ENCODE measurements at regions not wholly inside any gene's neighbourhood (a gene's known extent, or its start where the extent isn't known, plus 50 kb on each side); places are given as distances from the start of the nearest gene placed in this dataset.

DNA sequence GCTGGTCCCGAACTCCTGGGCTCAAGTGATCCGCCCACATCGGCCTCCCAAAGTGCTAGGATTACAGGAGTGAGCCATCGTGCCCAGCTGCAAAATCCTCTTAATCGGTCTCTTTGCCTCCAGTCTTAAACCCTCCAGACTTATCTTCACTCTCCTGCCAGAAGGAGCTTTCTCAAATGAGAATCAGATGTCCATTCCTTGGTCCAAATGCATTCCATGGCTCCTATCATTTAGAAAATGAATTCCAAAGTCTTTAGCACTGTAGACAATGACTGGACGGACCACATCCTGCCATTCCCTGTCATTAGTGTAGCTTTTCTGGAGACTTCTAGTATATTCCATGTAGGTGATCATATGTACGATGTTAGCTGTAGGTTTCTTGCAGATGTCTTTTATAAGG lies 141.9 kb downstream of the ID4 start:
- H3F3A ChIP-seq (ENCODE audit: insufficient read depth): no peaks in the 10 kb centered on the region

DNA sequence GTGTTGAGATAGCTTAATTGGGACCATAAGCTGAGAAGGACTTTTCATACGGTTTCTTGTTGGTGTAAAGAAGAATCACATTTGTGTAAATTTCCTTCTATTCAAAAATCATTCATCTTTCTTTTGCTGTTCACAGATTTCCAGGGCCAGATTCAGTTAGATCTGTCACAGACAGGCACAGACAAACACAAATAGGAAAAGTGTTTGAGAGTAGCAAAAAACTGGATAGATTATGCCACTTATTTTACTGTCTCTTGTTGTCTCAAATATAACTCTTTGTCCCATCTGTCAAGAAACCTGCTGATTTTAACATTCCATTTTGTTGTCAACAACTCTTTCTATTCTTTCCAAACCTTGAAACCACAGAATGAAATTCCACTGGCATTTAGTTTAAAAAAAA lies 142.8 kb downstream of the ID4 start:
- TF ChIP-seq, protein P1, sequence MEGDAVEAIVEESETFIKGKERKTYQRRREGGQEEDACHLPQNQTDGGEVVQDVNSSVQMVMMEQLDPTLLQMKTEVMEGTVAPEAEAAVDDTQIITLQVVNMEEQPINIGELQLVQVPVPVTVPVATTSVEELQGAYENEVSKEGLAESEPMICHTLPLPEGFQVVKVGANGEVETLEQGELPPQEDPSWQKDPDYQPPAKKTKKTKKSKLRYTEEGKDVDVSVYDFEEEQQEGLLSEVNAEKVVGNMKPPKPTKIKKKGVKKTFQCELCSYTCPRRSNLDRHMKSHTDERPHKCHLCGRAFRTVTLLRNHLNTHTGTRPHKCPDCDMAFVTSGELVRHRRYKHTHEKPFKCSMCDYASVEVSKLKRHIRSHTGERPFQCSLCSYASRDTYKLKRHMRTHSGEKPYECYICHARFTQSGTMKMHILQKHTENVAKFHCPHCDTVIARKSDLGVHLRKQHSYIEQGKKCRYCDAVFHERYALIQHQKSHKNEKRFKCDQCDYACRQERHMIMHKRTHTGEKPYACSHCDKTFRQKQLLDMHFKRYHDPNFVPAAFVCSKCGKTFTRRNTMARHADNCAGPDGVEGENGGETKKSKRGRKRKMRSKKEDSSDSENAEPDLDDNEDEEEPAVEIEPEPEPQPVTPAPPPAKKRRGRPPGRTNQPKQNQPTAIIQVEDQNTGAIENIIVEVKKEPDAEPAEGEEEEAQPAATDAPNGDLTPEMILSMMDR (IDR thresholded peaks at IDR 0.05; ENCODE audit: insufficient read depth, low read length, poor library complexity, severe bottlenecking): no peak
- TF ChIP-seq EZH2phosphoT487 (conservative IDR thresholded peaks at IDR 0.05; ENCODE audit: low read length): no peak
- no peak overlapping the region for H3K9ac ChIP-seq (ENCODE audit: low read length)
- no peak overlapping the region for H2AFZ ChIP-seq (ENCODE audit: low read depth, low read length, severe bottlenecking)
- H3K27ac ChIP-seq (ENCODE audit: low read depth, low read length): no peak overlapping the region
- H3K27me3 ChIP-seq (ENCODE audit: low read length): no peaks in the 10 kb centered on the region
- H3K4me2 ChIP-seq (ENCODE audit: low read depth, low read length, poor library complexity, severe bottlenecking): no peak overlapping the region
- H3K9me2 ChIP-seq (replicated peaks; ENCODE audit: insufficient read depth, low read length): no peaks in the 10 kb centered on the region
- H3K9me3 ChIP-seq (ENCODE audit: insufficient read depth, low read length): no peaks in the 10 kb centered on the region
- no peak overlapping the region for H3K4me3 ChIP-seq (ENCODE audit: insufficient read depth, low read length, poor library complexity, severe bottlenecking)
- H4K20me1 ChIP-seq (ENCODE audit: low read depth, low read length): no peaks in the 10 kb centered on the region
- H3F3A ChIP-seq (ENCODE audit: insufficient read depth): no peaks in the 10 kb centered on the region
- no peaks in the 10 kb centered on the region for H3K36me3 ChIP-seq (ENCODE audit: low read length)
- H3K79me2 ChIP-seq (ENCODE audit: insufficient read depth, low read length): no peaks in the 10 kb centered on the region

More for the DNA sequence above, 141.9 kb downstream of the ID4 start:
- Histone ChIP-seq H3K9me2 (replicated peaks; ENCODE audit: insufficient read depth, low read length) (no peaks in the 10 kb centered on the region), H3K4me3 (ENCODE audit: insufficient read depth, low read length, poor library complexity, severe bottlenecking) (no peak overlapping the region), H2AFZ (ENCODE audit: low read depth, low read length, severe bottlenecking) (no peak overlapping the region), H3K79me2 (ENCODE audit: insufficient read depth, low read length) (no peaks in the 10 kb centered on the region), H3K27ac (ENCODE audit: low read depth, low read length) (no peak overlapping the region), H3K36me3 (ENCODE audit: low read length) (no peaks in the 10 kb centered on the region), H4K20me1 (ENCODE audit: low read depth, low read length) (no peaks in the 10 kb centered on the region), H3K4me2 (ENCODE audit: low read depth, low read length, poor library complexity, severe bottlenecking) (no peak overlapping the region), H3K27me3 (ENCODE audit: low read length) (no peaks in the 10 kb centered on the region), H3K9me3 (ENCODE audit: insufficient read depth, low read length) (no peaks in the 10 kb centered on the region), H3K9ac (ENCODE audit: low read length) (no peak overlapping the region)
- TF ChIP-seq, protein P1 (IDR thresholded peaks at IDR 0.05; ENCODE audit: insufficient read depth, low read length, poor library complexity, severe bottlenecking): no peak
- no peak for TF ChIP-seq EZH2phosphoT487 (conservative IDR thresholded peaks at IDR 0.05; ENCODE audit: low read length)

DNA sequence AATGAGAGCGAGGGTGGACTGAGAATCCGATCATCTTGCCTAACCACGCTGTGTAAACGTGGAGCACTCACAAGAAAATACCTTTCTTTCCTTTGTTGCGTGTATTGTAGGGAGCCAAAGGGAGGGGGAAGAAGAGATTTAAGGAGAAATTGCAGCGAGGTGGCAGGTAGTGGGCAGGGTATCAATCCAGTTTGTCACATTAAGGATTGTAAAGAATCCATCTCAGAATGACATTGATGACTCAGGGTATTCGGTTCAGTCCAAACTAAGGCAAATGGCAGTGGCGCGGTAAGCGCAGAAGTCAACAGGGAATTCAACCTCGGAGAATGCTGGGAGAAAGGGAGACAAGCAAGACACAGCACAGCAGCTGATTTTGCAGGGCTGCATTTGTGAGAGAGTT lies 146.2 kb downstream of the ID4 start:
- Histone ChIP-seq H3K9me2 (replicated peaks; ENCODE audit: insufficient read depth, low read length) (no peaks in the 10 kb centered on the region), H4K20me1 (ENCODE audit: low read depth, low read length) (no peaks in the 10 kb centered on the region), H3K27me3 (ENCODE audit: low read length) (no peaks in the 10 kb centered on the region), H3K36me3 (ENCODE audit: low read length) (no peaks in the 10 kb centered on the region), H3K79me2 (ENCODE audit: insufficient read depth, low read length) (no peaks in the 10 kb centered on the region), H3K27ac (ENCODE audit: low read depth, low read length) (no peak overlapping the region), H3F3A (ENCODE audit: insufficient read depth) (no peaks in the 10 kb centered on the region), H3K9me3 (ENCODE audit: insufficient read depth, low read length) (no peaks in the 10 kb centered on the region), H3K4me2 (ENCODE audit: low read depth, low read length, poor library complexity, severe bottlenecking) (no peak overlapping the region), H3K4me3 (ENCODE audit: insufficient read depth, low read length, poor library complexity, severe bottlenecking) (no peak overlapping the region), H2AFZ (ENCODE audit: low read depth, low read length, severe bottlenecking) (no peak overlapping the region), H3K9ac (ENCODE audit: low read length) (no peak overlapping the region)
- no peak for TF ChIP-seq EZH2phosphoT487 (conservative IDR thresholded peaks at IDR 0.05; ENCODE audit: low read length)

DNA sequence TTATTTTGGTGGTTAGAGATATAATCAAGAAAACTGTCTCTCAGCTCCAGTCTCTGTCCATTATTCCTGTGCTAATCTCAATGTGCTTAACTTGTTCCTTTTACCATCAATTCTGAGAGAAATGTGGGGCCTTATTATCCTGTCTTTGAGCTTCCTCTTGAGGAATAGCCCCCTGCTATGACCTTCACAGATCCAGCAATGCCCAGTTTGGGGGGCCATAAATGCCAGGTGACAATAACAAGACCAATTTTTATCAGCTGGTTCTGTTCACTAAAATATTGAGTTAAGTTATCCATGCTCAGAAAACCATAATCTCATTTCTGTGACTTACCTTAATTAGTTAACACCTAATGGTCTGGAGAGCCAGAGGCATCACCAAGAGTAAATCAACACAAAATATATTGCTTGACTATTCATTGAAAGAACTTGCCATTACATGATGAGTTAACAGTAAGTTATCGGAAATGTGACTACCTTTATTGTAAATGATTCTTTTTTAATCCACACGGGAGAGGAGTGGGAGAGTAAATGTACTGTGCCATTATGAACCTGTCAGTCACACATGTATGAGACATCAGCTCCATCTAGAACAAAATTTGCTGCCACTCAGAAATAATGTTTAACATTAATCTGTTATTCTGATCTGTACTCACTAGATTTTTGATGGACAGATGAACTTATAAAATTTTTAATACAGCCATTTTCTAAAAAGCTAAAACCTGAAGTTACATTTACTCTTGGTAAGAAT lies 149.7 kb downstream of the ID4 start:
- TF ChIP-seq, protein P1 (IDR thresholded peaks at IDR 0.05; ENCODE audit: insufficient read depth, low read length, poor library complexity, severe bottlenecking): no peak
- no peak for TF ChIP-seq EZH2phosphoT487 (conservative IDR thresholded peaks at IDR 0.05; ENCODE audit: low read length)
- no peaks in the 10 kb centered on the region for H3F3A ChIP-seq (ENCODE audit: insufficient read depth)
- H3K9ac ChIP-seq (ENCODE audit: low read length): no peak overlapping the region
- H3K4me3 ChIP-seq (ENCODE audit: insufficient read depth, low read length, poor library complexity, severe bottlenecking): no peak overlapping the region
- no peaks in the 10 kb centered on the region for H4K20me1 ChIP-seq (ENCODE audit: low read depth, low read length)
- H2AFZ ChIP-seq (ENCODE audit: low read depth, low read length, severe bottlenecking): no peak overlapping the region
- no peaks in the 10 kb centered on the region for H3K36me3 ChIP-seq (ENCODE audit: low read length)
- H3K27me3 ChIP-seq (ENCODE audit: low read length): no peaks in the 10 kb centered on the region
- no peak overlapping the region for H3K27ac ChIP-seq (ENCODE audit: low read depth, low read length)
- H3K9me2 ChIP-seq (replicated peaks; ENCODE audit: insufficient read depth, low read length): no peaks in the 10 kb centered on the region
- no peaks in the 10 kb centered on the region for H3K9me3 ChIP-seq (ENCODE audit: insufficient read depth, low read length)
- H3K79me2 ChIP-seq (ENCODE audit: insufficient read depth, low read length): no peaks in the 10 kb centered on the region
- H3K4me2 ChIP-seq (ENCODE audit: low read depth, low read length, poor library complexity, severe bottlenecking): no peak overlapping the region
